Activated T-cell treated with anti-CD3 and anti-CD28 coated beads, Interleukin-2, amount 50 U/mL, for 1 hour (primary cell): ENCODE measurements at regions not wholly inside any gene's neighbourhood (a gene's known extent, or its start where the extent isn't known, plus 50 kb on each side); places are given as distances from the start of the nearest gene placed in this dataset.
"Not testable (repeated sequence)": the region's sequence is repeated elsewhere in the genome, so short reads cannot be mapped to it uniquely, and the experiment has no call there.

Experiments used
- DNase-seq: peaks from one replicate; pipeline ENCODE4 v3.0.0-alpha.2; 2020

DNA sequence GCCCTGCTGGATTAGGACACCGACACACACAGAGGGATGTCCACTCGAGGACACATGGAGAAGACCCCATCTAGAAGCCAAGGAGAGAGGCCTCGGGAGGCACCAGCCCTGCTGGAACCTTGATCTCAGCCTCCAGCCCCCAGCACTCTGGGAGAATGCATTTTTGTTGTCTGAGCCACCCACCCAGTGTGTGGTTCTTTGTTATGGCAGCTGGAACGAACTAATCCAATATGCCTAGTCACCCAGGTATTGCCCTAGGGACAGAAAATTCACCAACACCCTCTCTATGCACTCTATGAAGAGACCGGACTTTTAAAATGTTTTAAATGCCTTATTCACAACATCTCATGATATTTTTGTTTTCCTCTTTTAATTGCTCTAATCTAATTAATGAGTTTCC lies 117.4 kb downstream of the CRYAA start:
- DNase-seq, result no peak

GRCh38 chr21:43284700-43285099 lies 115.9 kb downstream of the CRYAA start:
- DNase-seq, result no peak

DNA sequence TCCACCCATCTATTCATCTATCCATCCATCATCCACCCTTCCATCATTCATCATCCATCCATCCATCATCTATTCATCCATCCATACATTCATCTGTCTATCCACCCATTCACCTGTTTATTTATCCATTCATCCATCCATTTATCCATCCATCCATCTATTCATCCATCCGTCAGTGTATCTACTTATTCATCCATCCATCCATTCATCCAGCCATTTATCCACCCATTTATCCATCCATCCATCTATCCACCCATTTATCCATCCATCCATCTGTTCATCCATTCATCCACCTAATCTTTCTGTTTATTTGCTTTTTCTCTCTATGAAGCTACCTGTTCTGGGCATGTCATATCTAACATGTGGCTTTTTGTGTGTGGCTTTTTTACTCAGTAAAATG lies 115.4 kb downstream of the CRYAA start:
- DNase-seq, result no peak

GRCh38 chr21:43283925-43284221 lies 115.1 kb downstream of the CRYAA start:
- not testable (repeated sequence) for DNase-seq

DNA sequence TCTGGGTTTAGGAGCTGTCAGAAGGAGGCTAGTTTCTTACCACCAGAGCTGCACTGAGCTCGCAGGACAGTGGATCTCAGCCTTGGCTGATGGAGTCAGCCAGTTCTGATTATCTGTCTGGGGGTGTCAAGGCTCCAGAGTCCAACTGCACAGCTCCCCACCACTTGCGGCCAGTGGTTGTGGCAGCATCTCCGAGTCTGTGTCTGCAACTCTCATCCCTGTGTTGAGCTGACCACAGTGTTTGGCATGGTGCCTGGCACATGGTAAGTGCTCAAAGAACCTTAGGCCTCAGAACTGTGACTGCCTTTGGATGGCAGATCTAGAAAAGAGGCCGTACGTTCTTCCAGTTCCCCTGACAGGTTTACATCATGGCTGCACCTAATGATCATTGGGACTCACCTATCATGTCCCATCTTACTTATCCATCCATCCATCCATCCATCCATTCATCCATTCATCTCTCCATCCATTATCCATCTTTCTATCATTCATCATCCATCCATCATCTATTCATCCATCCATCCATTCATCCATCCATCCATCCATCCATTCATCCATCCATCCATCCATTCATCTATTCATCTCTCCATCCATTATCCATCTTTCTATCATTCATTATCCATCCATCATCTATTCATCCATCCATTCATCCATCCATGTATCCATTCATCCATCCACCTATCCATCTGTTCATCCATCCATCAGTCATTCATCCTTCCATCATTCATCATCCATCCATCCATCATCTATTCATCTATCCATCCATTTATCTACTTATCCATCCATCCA lies 114.5 kb downstream of the CRYAA start:
- DNase-seq, result no peak

DNA sequence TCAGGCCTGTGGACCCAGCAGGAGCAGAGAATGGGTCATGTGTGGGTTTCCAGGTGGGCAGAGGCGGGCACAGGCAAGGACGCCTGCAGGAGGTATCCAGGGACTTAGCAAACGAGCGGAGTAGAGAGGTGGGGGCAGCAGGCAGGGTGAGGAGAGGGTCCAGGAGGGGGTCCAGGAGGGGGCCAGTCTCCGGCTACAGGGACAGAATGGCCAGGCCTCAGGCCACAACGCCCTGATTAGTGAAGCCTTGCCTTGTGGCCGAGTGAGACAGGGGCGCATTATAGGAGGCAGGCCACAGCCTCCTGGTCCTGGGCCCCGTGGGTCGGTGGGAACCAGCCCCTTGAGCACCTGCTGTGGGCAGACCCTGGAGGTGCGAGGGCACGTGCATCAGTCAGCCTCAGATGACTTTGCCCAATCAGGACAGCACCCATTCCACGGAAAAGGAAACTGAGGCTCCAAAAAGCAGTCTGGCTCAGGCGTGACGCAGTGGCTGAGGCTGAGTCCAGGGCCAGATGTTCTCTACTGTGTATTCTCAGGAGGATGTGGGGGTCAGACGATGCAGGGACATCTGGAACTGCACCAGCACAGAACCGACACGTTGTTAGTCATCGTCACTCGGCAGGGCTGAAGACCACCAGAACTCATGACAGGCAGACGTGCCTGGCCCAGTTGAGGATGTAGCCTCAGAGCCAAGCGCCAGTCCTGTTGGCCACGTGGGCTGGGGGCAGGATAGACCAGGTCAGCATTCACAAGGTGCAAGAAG lies 113.7 kb downstream of the CRYAA start:
- DNase-seq, result no peak

GRCh38 chr21:43281661-43282357 lies 113.0 kb downstream of the CRYAA start:
- no peak for DNase-seq

- DNase-seq, result no peak
These were observed 112.3 kb downstream of the CRYAA start for GRCh38 chr21:43280949-43281633.

GRCh38 chr21:43279578-43279894 lies 110.7 kb downstream of the CRYAA start:
- DNase-seq, result no peak

DNA sequence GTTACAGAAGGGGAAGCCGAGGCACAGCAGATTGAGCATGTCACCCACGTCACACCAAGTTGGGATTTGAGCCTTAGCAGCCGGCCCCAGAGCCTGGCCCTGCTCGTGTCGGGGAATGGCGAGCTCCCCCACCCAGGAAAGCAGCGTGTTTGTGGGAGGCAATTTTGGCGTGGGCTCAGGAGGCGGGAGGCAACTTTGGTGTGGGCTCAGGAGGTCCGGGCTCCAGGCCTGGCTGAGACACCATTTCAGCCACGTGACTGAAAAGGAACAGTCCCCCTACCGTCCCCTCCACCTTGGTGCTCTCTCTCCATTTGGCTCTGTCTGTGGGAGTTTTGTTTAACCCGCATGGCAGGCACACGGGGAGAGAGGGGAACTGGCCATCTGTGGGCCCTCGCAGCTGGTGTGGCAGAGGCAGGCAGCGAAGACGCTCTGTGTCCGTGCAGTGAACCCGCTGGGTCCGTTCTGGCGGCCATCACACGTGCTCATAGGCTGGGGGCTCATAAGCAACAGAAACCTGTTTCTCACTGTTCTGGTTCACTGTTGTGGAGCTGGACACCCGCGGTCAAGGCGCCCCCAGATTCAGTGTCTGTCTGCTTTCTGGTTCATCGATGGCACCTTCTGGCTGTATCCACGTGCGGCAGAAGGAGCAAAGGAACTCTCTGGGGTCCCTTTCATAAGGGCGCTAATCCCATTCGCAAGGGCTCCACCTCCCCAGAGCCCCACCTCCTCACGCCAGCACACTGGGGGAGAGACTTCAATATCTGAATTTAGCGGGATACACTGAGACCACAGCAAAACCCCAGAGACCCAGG lies 110.2 kb downstream of the CRYAA start:
- no peak for DNase-seq

- DNase-seq, result no peak
These were observed 109.6 kb downstream of the CRYAA start for GRCh38 chr21:43278359-43278758.

DNA sequence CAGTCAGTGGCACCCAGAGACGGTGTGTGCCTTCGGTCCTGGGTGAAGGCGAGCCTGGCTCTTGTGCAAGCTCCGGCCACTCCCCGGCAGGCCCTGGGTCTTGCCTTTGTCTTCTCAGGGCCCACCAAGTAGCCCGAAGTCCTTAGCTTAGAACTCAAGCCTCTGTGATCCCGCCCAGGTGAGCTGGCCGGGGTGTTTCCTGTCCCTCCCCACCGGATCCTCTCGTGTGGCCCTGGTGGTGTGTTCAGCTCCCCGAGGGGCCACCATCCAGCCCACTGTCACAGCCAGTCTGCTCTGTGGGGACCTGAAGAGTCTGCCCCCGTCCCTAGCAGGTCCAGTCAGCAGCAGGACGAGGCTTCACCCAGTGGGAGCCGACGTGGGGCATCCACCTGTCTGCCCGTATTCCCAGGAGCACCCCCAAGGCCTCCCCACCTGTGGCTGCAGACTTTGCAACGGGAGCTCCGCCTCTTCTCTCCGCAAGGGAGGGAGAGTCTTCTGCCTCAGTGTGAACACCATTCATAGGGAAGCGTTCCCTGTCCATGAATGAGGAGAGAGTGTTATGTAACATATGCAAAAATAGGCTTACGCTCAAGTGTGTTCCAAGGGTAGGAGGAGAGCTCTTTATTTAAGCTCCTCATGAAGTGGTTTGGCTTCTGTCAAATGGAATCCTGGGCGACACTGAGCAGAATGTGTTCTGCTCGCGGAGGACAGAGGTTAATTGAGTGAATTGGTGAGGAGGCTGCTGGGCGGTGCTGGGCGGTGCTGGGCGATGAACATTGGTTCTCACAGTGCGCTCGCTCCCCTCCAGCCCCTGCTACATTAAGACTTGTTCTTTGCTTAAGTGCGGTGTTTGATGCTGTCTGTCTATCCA lies 108.9 kb downstream of the CRYAA start:
- no peak for DNase-seq

DNA sequence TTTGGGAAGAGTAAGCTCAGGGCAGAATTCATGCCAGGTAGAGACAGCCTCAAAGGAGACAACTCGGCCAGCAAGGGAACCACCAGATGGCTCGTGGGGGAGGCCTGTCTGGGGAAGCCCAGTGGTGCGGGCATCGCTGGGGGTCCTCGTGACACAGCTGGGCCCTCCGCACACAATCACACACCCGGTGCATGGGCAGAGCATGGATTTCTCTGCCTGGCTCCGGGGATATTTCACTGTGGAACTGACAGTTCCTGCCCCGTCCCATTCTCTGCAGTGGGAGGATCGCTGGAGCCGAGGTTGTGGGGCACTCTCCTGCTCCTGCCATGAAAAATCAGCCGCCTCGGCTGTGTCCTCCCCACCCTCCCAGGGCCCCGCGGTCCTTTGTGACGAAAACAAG lies 108.0 kb downstream of the CRYAA start:
- DNase-seq, result no peak

DNA sequence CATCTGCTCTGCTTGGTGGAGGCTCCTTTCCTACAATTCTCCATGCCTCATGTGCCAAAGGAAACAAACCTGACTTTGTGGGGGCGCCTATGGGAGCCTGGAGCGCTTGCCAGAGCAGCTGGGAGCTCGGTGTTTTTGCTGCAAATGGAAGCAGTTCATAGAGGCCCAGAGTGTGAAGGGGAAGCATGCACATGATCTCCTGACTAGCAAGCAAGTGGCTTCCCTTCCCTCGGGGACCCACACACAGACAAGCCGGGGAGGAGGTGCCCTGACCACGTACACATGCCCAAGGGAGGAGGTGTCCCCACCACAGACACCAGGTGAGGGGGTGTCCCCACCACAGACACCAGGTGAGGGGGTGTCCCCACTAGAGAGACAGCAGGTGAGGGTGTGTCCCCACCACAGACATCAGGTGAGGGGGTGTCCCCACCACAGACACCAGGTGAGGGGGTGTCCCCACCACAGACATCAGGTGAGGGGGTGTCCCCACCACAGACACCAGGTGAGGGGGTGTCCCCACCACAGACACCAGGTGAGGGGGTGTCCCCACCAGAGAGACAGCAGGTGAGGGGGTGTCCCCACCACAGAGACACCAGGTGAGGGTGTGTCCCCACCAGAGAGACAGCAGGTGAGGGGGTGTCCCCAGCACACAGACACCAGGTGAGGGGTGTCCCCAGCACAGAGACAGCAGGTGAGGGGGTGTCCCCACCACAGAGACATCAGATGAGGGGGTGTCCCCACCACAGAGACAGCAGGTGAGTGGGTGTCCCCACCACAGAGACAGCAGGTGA lies 106.8 kb downstream of the CRYAA start:
- DNase-seq, result peak; percentile 32

DNA sequence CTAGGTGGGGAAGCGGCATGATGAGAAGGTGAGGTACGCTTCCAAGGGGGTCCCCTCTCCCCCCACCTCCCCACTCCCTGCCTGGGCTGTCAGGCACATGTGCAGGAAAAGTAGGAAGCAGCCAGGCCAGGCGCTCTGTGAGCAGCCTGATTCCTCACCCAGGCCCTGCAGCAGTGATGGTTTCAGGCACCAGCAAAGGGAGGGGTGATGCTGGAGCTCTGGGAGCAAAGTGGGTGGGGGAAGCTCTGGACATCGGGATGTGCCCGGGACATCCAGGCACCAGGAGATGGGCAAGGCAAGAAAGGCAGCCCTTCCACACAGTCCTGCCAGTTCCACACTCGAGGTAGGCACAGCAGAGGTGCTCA lies 106.1 kb downstream of the CRYAA start:
- no peak for DNase-seq

DNA sequence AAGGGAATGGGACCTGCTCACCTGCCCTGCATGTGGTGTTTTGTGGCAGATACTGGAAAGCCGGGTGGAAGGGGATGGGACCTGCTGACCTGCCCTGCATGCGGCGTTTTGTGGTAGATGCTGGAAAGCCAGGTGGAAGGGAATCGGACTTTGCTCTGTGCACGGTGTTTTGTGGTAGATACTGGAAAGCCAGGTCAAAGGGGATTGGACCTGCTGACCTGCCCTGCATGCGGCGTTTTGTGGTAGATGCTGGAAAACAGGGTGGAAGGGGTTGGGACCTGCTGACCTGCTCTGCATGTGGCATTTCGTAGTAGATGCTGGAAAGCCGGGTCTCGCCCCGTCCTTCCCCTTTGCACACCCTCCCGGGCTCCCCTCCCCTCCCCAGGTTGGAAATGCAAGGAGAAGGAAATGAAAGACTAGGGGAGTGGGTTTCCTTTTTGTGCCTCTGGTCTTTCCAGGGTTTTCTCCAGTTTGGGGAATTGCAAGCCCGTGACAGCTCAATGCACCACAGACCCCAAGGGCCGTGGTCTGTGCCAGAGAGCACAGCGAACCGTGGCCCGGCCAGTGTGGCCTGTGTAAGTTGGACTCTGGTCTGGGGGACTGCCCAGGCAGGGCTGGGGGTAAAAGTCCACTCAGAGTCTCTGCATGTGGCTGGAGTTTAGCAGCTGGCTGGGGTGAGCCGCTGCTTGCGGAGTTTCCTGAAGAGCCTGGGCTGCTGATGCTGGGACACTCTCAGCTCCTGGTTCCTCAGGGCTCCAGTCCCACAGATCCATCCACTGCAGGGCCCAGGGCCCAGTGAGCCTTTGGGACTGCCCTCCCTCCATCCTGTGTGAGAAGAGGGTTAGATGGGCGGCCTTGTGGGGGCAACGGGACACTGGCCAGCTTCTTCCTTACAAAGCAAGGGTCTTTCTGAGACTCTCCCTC lies 105.5 kb downstream of the CRYAA start:
- DNase-seq, result no peak

GRCh38 chr21:43273708-43274021 lies 104.9 kb downstream of the CRYAA start:
- DNase-seq, result no peak

DNA sequence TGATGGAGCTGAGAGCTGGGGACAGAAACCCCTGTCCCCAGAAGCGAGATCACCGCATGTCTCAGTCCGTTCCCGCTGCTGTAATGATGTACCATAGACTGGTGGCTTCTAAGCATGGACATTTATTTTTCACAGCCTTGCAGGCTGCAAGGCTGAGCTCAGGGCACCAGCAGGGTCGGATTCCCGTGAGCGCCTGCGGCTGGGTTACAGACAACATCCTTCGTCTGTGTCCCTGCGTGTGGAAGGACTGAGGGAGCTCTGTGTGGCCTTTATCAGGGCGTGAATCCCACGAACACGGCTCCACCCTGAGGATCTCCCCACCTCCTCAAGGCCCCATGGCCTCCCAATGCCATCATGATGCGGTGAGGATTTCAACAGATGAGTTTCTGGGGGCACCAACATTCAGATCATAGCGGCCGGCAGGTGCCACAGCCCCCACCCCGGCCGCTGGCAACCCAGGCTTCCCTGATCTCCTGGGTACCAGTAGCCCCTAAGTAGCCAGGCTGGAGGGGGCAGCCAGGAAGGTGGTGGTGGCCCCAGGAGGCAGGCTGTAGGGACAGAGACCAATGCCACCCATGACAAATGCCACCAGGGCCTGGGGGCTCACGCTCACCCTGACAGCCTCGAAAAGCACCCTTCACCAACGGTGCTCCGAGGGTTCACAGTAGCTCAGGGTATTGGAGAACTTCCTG lies 104.4 kb downstream of the CRYAA start:
- no peak for DNase-seq

DNA sequence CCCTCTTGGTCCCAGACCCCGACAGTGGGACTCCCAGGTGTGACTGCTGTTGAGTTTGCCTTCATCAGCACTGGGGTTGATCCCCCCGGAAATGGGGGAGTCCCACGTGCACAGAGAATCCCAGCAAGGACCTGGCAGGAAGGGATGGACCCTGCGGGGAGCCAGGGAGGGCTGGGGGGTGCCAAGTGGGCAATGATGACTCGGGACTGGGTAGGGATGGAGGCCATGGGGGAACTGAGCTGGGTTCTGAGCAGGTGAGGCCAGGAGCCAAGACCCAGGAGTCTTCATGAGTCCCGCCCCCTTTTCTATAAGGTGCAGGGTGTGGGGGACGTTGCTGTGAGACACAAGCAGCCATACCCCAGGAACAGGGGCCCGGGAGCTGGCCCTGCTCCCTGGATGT lies 103.8 kb downstream of the CRYAA start:
- no peak for DNase-seq
